ENCODE measurements at regions not wholly inside any gene's neighbourhood (a gene's known extent, or its start where the extent isn't known, plus 50 kb on each side); places are given as distances from the start of the nearest gene placed in this dataset.

DNA sequence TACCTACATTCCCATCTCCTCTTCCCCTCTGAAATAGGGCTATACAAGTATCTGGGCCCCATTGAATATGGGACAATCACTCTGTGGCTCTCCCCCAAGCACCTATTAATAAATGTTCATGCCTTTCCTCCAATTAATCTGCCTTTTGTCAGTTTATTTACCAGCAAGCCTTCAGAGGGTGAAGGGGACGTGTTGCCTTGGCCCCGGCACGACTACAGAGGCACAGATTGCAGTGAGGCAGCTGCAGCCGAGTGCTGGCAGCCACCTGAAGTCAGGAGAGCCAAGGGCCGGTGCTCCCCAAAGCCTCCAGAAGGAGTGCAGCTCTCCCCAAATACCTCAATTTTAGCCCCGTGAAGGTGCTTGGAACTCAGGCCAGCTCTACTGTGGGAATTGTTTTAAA lies 580.9 kb upstream of the B3GAT1 start (continued):
- TF ChIP-seq CBFB (CRISPR knock-in tag; IDR thresholded peaks at IDR 0.05) (no peak), FOXK1 (CRISPR knock-in tag; IDR thresholded peaks at IDR 0.05; ENCODE audit: borderline replicate concordance, low read depth) (no peak), ZNF337 (CRISPR knock-in tag; IDR thresholded peaks at IDR 0.05; ENCODE audit: borderline replicate concordance, low read depth) (no peak), ZNF788 (CRISPR knock-in tag; IDR thresholded peaks at IDR 0.05; ENCODE audit: borderline replicate concordance) (no peak), ZMAT3 (CRISPR knock-in tag; conservative IDR thresholded peaks at IDR 0.05) (no peak), ZNF749 (CRISPR knock-in tag; IDR thresholded peaks at IDR 0.05; ENCODE audit: borderline replicate concordance) (no peak), ZNF720 (CRISPR knock-in tag; IDR thresholded peaks at IDR 0.05) (no peak), ZNF569 (CRISPR knock-in tag; IDR thresholded peaks at IDR 0.05; ENCODE audit: borderline replicate concordance) (no peak), PHF5A (CRISPR knock-in tag; IDR thresholded peaks at IDR 0.05; ENCODE audit: low read depth, unreplicated experiment) (no peak)
- TF ChIP-seq, protein P1, sequence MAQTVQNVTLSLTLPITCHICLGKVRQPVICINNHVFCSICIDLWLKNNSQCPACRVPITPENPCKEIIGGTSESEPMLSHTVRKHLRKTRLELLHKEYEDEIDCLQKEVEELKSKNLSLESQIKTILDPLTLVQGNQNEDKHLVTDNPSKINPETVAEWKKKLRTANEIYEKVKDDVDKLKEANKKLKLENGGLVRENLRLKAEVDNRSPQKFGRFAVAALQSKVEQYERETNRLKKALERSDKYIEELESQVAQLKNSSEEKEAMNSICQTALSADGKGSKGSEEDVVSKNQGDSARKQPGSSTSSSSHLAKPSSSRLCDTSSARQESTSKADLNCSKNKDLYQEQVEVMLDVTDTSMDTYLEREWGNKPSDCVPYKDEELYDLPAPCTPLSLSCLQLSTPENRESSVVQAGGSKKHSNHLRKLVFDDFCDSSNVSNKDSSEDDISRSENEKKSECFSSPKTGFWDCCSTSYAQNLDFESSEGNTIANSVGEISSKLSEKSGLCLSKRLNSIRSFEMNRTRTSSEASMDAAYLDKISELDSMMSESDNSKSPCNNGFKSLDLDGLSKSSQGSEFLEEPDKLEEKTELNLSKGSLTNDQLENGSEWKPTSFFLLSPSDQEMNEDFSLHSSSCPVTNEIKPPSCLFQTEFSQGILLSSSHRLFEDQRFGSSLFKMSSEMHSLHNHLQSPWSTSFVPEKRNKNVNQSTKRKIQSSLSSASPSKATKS (CRISPR knock-in tag; IDR thresholded peaks at IDR 0.05) = no peak

DNA sequence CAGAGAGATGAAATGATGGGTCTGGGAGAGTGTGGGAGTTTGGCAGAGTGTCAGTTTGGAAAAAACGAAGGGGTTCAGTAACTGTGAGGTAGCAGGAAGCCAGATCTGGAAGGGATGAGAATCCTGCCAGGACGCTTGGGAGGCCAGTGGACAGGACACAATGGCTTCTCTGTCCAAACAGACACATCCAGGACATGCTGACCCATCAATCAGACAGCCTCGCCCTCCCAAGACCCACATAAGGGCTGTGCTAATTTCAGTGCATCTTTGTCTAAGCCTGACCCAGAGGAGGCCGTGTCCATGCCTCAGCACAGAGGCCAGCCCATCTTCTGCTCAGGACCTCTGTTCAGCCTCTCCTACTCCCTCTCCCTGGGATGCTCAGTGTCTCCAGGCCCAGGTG lies 576.5 kb upstream of the B3GAT1 start:
- Histone ChIP-seq H4K20me1 (ENCODE audit: insufficient read depth, low read length) (no peaks in the 10 kb centered on the region), H3K27ac (ENCODE audit: extremely low read length, insufficient read depth, low read length) (no peak overlapping the region), H3K27me3 (ENCODE audit: control insufficient read depth in 1 of 2, insufficient read depth in 2 of 2, low read length in 2 of 2) (peaks cover 0 to 4% of the 10 kb centered on the region in 2 experiments; a peak in 2 of 5 replicates), H3K9me3 (ENCODE audit: low read length) (no peaks in the 10 kb centered on the region), H3K4me2 (ENCODE audit: low read depth, low read length) (no peak overlapping the region), H3K9ac (ENCODE audit: insufficient read depth, low read depth, low read length) (no peak overlapping the region), H3K4me3 (replicated peaks in 1 of 3; ENCODE audit: insufficient read depth in 1 of 3, low read depth in 2 of 3, low read length in 3 of 3) (no peak overlapping the region), H3K36me3 (replicated peaks in 1 of 2; ENCODE audit: control insufficient read depth in 1 of 2, insufficient read depth in 2 of 2, low read length in 2 of 2) (no peaks in the 10 kb centered on the region), H3K79me2 (ENCODE audit: insufficient read depth, low read length) (no peaks in the 10 kb centered on the region), H3K4me1 (ENCODE audit: insufficient read depth, low read length) (no peaks in the 10 kb centered on the region), H2AFZ (ENCODE audit: low read length) (no peak overlapping the region)
- CTCF ChIA-PET (ENCODE audit: low intra/inter-chr PET ratio, low total read pairs) = no interaction called here
- POLR2A ChIA-PET = no interaction called here
- no TSS peak for BruUV-seq (replicated peaks)
- intact Hi-C loops (cut with micrococcal nuclease; ENCODE audit: unreplicated experiment) (no loop called here), in situ Hi-C loops (cut with HindIII; ENCODE audit: extremely low pct_ligation_motif_present, low pct_unique_long_range_greater_than_20kb) (no loop called here)
- WGBS (ENCODE audit: low lambda C conversion rate) = 0% methylated on average over 2 of the region's 4 CpGs
- no peak for DNase-seq (ENCODE audit: low spot score)
- no peak for FAIRE-seq
- no peak for ATAC-seq
- no peak for TF ChIP-seq DMAP1 (CRISPR knock-in tag; IDR thresholded peaks at IDR 0.05)
- TF ChIP-seq YEATS2 (CRISPR knock-in tag; IDR thresholded peaks at IDR 0.05; ENCODE audit: borderline replicate concordance) = no peak
- TF ChIP-seq ZNF260 (CRISPR knock-in tag; IDR thresholded peaks at IDR 0.05; ENCODE audit: borderline replicate concordance, low read depth) = no peak
- TF ChIP-seq HMG20B (CRISPR knock-in tag; conservative IDR thresholded peaks at IDR 0.05) = no peak
- TF ChIP-seq NR1H2 (CRISPR knock-in tag; IDR thresholded peaks at IDR 0.05; ENCODE audit: borderline replicate concordance, low read depth) = no peak
- TF ChIP-seq SP1 (IDR thresholded peaks at IDR 0.05) = no peak
- no peak for TF ChIP-seq SP1 (CRISPR knock-in tag; IDR thresholded peaks at IDR 0.05)
- TF ChIP-seq ZNF749 (CRISPR knock-in tag; IDR thresholded peaks at IDR 0.05; ENCODE audit: borderline replicate concordance) = no peak
- TF ChIP-seq ETV6 (CRISPR knock-in tag; conservative IDR thresholded peaks at IDR 0.05) = no peak
- TF ChIP-seq ZNF766 (CRISPR knock-in tag; IDR thresholded peaks at IDR 0.05; ENCODE audit: borderline replicate concordance) = no peak
- TF ChIP-seq ZNF556 (CRISPR knock-in tag; IDR thresholded peaks at IDR 0.05; ENCODE audit: borderline replicate concordance) = no peak
